Vagina (tissue), 2 donors: ENCODE measurements at regions not wholly inside any gene's neighbourhood (a gene's known extent, or its start where the extent isn't known, plus 50 kb on each side); places are given as distances from the start of the nearest gene placed in this dataset.

Experiments
- CTCF ChIP-seq, 3 experiments: fragments of 450-650 bp in 2 of 3; fragments of 200-600 bp in 1 of 3; sonication (generic) in 1 of 3; IDR thresholded peaks; one replicate each; pipeline ENCODE4 v1.5.1; 2017 to 2019; ENCODE audit warnings: antibody characterized with exemption in 3 of 3, mild to moderate bottlenecking in 2 of 3, moderate library complexity in 2 of 3
- POLR2AphosphoS5 ChIP-seq, 2 donors: sonication (generic); formaldehyde crosslinking; IDR thresholded peaks; one replicate each; pipeline ENCODE4 v1.9.0; 2017; ENCODE audit warnings: antibody characterized with exemption in 2 of 2, mild to moderate bottlenecking in 2 of 2, low read depth in 1 of 2; ENCODE audit not compliant: insufficient read depth in 1 of 2

- no peak for TF ChIP-seq POLR2AphosphoS5 (IDR thresholded peaks at IDR 0.05; ENCODE audit: insufficient read depth in 1 of 2, low read depth in 1 of 2)
- TF ChIP-seq CTCF (IDR thresholded peaks at IDR 0.05) = no peak
Observed at GRCh38 chr14:98056946-98057345, 1215.1 kb downstream of the BCL11B start.
